PC-3 (cell line): ENCODE measurements at regions not wholly inside any gene's neighbourhood (a gene's known extent, or its start where the extent isn't known, plus 50 kb on each side); places are given as distances from the start of the nearest gene placed in this dataset.
A peak's percentile ranks its signal among the peaks of the same experiment; 100 is the strongest.

Experiments used
- ATAC-seq: fragments of 200-7000 bp; cut with Tn5 transposase; 2 replicates; pipeline ENCODE4 v1.9.1; 2020; ENCODE audit warnings: mild to moderate bottlenecking, moderate library complexity
- BruUV-seq: library from RNA; stranded (reverse); fragments of 400-500 nt; replicated peaks from 2 replicates; lab custom pipeline; 2021; lab: Mats Ljungman, UMichigan
- CTCF ChIA-PET: fragments of 300-600 bp; sonication (Branson Sonifier 250); formaldehyde crosslinking; loops from one replicate; lab custom pipeline; 2022; ENCODE audit warnings: antibody characterized with exemption; lab: Charles Lee
- POLR2A ChIA-PET: fragments of 300-600 bp; sonication (Branson Sonifier 250); formaldehyde crosslinking; loops from one replicate; lab custom pipeline; 2022; ENCODE audit warnings: antibody characterized with exemption; ENCODE audit not compliant: unreplicated experiment; lab: Charles Lee
- DNase-seq: peaks from one replicate; pipeline ENCODE4 v3.0.0-alpha.2; 2015
- H2AFZ ChIP-seq: fragments of 300-600 bp; sonication (generic); 2 replicates; pipeline ENCODE4 v1.6.0; 2016; ENCODE audit warnings: antibody characterized with exemption, low read length
- H3F3A ChIP-seq: fragments of 300-600 bp; sonication (generic); one replicate; pipeline ENCODE4 v1.6.0; 2017; ENCODE audit warnings: antibody characterized with exemption, low read length, control low read depth, mild to moderate bottlenecking; ENCODE audit not compliant: unreplicated experiment
- H3K27ac ChIP-seq: fragments of 300-600 bp; sonication (generic); 2 replicates; pipeline ENCODE4 v1.5.1; 2016; ENCODE audit warnings: mild to moderate bottlenecking, low read length
- H3K27me3 ChIP-seq: fragments of 300-600 bp; sonication (generic); 2 replicates; pipeline ENCODE4 v1.6.1; 2016; ENCODE audit warnings: low read length, mixed read lengths
- H3K36me3 ChIP-seq: fragments of 300-600 bp; sonication (generic); 2 replicates; pipeline ENCODE4 v1.6.1; 2016; ENCODE audit warnings: low read depth, mixed run types, low read length, mixed read lengths
- H3K4me1 ChIP-seq: fragments of 300-600 bp; sonication (generic); 2 replicates; pipeline ENCODE4 v1.5.1; 2016; ENCODE audit warnings: low read length; ENCODE audit not compliant: insufficient read depth
- H3K4me2 ChIP-seq: fragments of 300-600 bp; sonication (generic); 2 replicates; pipeline ENCODE4 v1.6.0; 2016; ENCODE audit warnings: low read length
- H3K4me3 ChIP-seq: fragments of 300-600 bp; sonication (generic); 2 replicates; pipeline ENCODE4 v1.5.1; 2016; ENCODE audit warnings: mild to moderate bottlenecking, low read length, mixed read lengths
- H3K79me2 ChIP-seq: fragments of 300-600 bp; sonication (generic); 2 replicates; pipeline ENCODE4 v1.6.1; 2017; ENCODE audit warnings: low read length, mixed read lengths
- H3K9ac ChIP-seq: fragments of 300-600 bp; sonication (generic); 2 replicates; pipeline ENCODE4 v1.6.0; 2016; ENCODE audit warnings: mild to moderate bottlenecking, low read length
- H3K9me2 ChIP-seq: fragments of 300-600 bp; sonication (generic); replicated peaks from 2 replicates; pipeline ENCODE4 v1.6.1; 2016; ENCODE audit warnings: mixed run types, low read length, mixed read lengths
- H3K9me3 ChIP-seq: fragments of 300-600 bp; sonication (generic); 2 replicates; pipeline ENCODE4 v1.6.1; 2016; ENCODE audit warnings: low read length, mixed read lengths
- H4K20me1 ChIP-seq: fragments of 300-600 bp; sonication (generic); 2 replicates; pipeline ENCODE4 v1.6.1; 2016; ENCODE audit warnings: low read length, mixed read lengths
- EZH2 ChIP-seq: fragments of 300-600 bp; sonication (generic); IDR thresholded peaks from one replicate; pipeline ENCODE4 v1.6.1; 2017; ENCODE audit warnings: antibody characterized with exemption, mild to moderate bottlenecking, low read length; ENCODE audit not compliant: unreplicated experiment
- EZH2phosphoT487 ChIP-seq: fragments of 300-600 bp; sonication (generic); IDR thresholded peaks from 2 replicates; pipeline ENCODE4 v1.6.1; 2018; ENCODE audit warnings: mild to moderate bottlenecking, antibody characterized with exemption, low read length, borderline replicate concordance
- intact Hi-C: fragments of 100-400 bp; cut with micrococcal nuclease; formaldehyde crosslinking; loops from 2 replicates; pipeline ENCODE4 v1.9.0; 2023
- TF ChIP-seq, protein P1 (sequence below): fragments of 300-600 bp; sonication (generic); conservative IDR thresholded peaks from 2 replicates; pipeline ENCODE4 v1.5.1; 2017; ENCODE audit warnings: antibody characterized with exemption, low read depth, mild to moderate bottlenecking, low read length

DNA sequence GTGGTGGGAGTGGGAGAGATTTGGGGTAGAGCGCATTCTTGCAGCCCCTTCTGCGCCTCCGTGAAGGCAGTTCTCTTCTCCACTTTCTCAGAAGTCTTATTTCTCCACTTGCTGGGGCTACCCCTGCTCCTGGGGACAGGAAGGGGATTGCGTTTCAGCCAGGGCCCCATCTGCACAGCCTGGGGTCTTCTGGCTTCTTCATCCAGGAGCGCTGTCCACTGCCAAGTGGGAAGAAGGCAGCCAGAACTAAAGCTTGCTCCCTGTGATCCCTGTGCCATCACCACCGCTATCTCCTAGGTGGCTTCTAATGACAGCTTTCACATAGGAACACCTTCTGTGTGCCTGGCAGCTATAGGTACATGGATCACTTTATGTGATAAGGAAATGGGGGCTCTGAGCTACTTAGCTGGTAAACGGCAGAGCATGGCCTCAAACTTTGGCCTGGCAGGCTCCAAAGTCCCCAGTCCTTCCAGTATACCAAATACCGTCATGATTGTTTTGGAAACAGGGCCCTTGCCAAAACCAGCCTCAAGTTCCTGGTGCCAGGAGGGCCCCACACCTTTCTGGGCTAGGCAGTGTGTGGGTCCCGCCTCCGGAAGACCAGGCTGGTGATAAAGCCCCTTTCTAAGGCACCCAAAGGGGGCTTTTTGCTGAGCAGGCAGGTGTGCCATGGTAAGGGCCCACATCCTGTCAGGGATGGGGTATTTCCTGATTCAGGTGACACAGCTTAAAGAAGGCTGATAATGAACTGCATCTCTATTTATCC lies 60.4 kb upstream of the PAX6 start:
- no peak for TF ChIP-seq EZH2phosphoT487
- TF ChIP-seq, protein P1, sequence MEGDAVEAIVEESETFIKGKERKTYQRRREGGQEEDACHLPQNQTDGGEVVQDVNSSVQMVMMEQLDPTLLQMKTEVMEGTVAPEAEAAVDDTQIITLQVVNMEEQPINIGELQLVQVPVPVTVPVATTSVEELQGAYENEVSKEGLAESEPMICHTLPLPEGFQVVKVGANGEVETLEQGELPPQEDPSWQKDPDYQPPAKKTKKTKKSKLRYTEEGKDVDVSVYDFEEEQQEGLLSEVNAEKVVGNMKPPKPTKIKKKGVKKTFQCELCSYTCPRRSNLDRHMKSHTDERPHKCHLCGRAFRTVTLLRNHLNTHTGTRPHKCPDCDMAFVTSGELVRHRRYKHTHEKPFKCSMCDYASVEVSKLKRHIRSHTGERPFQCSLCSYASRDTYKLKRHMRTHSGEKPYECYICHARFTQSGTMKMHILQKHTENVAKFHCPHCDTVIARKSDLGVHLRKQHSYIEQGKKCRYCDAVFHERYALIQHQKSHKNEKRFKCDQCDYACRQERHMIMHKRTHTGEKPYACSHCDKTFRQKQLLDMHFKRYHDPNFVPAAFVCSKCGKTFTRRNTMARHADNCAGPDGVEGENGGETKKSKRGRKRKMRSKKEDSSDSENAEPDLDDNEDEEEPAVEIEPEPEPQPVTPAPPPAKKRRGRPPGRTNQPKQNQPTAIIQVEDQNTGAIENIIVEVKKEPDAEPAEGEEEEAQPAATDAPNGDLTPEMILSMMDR = peak; percentile 20; the same call in 1 of the 2 replicates
- no peaks in the 10 kb centered on the region for H3K79me2 ChIP-seq
- peak overlapping the region; percentile 65; the same call in 1 of the 2 replicates for H3K4me2 ChIP-seq
- DNase-seq = no peak
- no peak overlapping the region for H3K9ac ChIP-seq
- H3K27me3 ChIP-seq = no peaks in the 10 kb centered on the region
- no peaks in the 10 kb centered on the region for H3F3A ChIP-seq
- no peaks in the 10 kb centered on the region for H3K9me2 ChIP-seq
- H3K4me3 ChIP-seq = no peak overlapping the region
- H3K36me3 ChIP-seq = no peaks in the 10 kb centered on the region
- H3K4me1 ChIP-seq = peaks cover 35% of the 10 kb centered on the region
- H3K27ac ChIP-seq = peak overlapping the region; percentile 33
- ATAC-seq = no peak
- intact Hi-C loops = loop anchor here (1.0 to 5.0 kb wide), 8 partner anchors 59 to 635 kb away; partner anchors contain the start of genes ELP4 and IMMP1L
- H4K20me1 ChIP-seq = no peaks in the 10 kb centered on the region
- ChIA-PET CTCF (interaction anchor here (0.5 to 1.2 kb wide), 5 partner anchors 103 to 383 kb away, joined by 3 to 6 read pairs (median 4); no protein-coding TSS in a partner anchor), POLR2A (no interaction called here)
- H3K9me3 ChIP-seq = no peaks in the 10 kb centered on the region
- peak overlapping the region; percentile 50; the same call in 1 of the 2 replicates for H2AFZ ChIP-seq
- no TSS peak for BruUV-seq

DNA sequence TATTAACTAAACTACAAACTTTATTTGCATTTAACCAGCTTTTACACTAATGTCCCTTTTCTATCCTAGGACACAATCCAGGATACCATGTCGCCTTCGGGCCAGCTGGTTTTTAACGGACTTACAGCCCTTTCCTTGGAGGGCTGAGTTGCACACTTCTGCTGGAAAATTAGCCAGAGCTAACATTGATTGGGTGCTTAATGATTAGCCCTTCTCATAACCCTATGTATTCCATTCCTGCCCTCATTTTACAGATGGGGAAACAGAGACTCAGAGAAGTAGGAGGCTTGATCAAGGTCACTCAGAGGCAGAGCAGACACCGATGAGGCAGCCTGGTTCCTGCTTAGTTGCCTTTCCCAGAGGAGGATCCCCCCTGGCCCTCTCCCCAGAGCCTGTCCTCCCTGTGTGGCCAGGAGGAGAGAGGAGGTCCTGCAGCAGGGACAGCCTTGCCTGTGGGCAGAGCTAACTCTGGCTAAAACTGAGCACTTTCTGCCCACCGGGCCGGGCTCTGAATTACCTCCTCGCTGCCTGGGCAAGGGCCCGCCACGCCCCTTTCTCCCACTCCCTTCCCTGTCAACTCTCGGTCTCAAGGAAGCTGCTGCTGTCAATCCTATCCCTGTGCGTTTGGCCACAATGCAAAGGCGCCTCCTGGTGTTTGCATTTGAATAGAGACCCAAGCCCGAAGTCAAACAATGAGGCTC lies 59.6 kb upstream of the PAX6 start:
- no peaks in the 10 kb centered on the region for H3K36me3 ChIP-seq
- H3K27me3 ChIP-seq = no peaks in the 10 kb centered on the region
- no peaks in the 10 kb centered on the region for H4K20me1 ChIP-seq
- H3K4me2 ChIP-seq = peak overlapping the region; percentile 65
- H3K4me3 ChIP-seq = no peak overlapping the region
- TF ChIP-seq, protein P1 = peak; percentile 81
- TF ChIP-seq EZH2 (no peak), EZH2phosphoT487 (no peak)
- POLR2A ChIA-PET = no interaction called here
- no peak overlapping the region for H3K9ac ChIP-seq
- peak overlapping the region; percentile 50 for H2AFZ ChIP-seq
- intact Hi-C loops = loop anchor here (1.0 to 5.0 kb wide), 7 partner anchors 58 to 634 kb away; partner anchors contain the start of genes ELP4 and IMMP1L
- H3K9me3 ChIP-seq = no peaks in the 10 kb centered on the region
- no peak overlapping the region for H3K27ac ChIP-seq
- DNase-seq (peak; percentile 67), ATAC-seq (peak; percentile 48)
- peaks cover 35% of the 10 kb centered on the region for H3K4me1 ChIP-seq
- H3F3A ChIP-seq = no peaks in the 10 kb centered on the region
- no peaks in the 10 kb centered on the region for H3K79me2 ChIP-seq
- BruUV-seq = no TSS peak
- H3K9me2 ChIP-seq = no peaks in the 10 kb centered on the region
- CTCF ChIA-PET = interaction anchor here (0.6 to 1.2 kb wide), 3 partner anchors 215 to 382 kb away, joined by 3 to 6 read pairs (median 3); no protein-coding TSS in a partner anchor
